ENCODE measurements at regions not wholly inside any gene's neighbourhood (a gene's known extent, or its start where the extent isn't known, plus 50 kb on each side); places are given as distances from the start of the nearest gene placed in this dataset.

GRCh38 chr11:112380464-112380863, 119.8 kb upstream of the PLET1 start:
- TF ChIP-seq CTCF (IDR thresholded peaks at IDR 0.05) (no peak), POLR2A (IDR thresholded peaks at IDR 0.05) (no peak)
